ENCODE measurements at regions not wholly inside any gene's neighbourhood (a gene's known extent, or its start where the extent isn't known, plus 50 kb on each side); places are given as distances from the start of the nearest gene placed in this dataset.

GRCh38 chr9:129557192-129558036 lies 63.5 kb downstream of the C9orf50 start:
- TF ChIP-seq CTCF (IDR thresholded peaks at IDR 0.05), result no peak
- no peak for TF ChIP-seq POLR2AphosphoS5 (IDR thresholded peaks at IDR 0.05)

All from esophagus muscularis mucosa (tissue), 3 donors.